Smooth muscle cell (in vitro differentiated cells): ENCODE measurements at regions not wholly inside any gene's neighbourhood (a gene's known extent, or its start where the extent isn't known, plus 50 kb on each side); places are given as distances from the start of the nearest gene placed in this dataset.

Source experiments
- DNase-seq: peaks from one replicate; lab custom pipeline; 2025; ENCODE audit not compliant: unreplicated experiment; lab: John Stamatoyannopoulos, UW
- H2AFZ ChIP-seq: fragments of 200-600 bp; sonication (generic); 2 replicates; pipeline ENCODE4 v1.6.0; 2016; ENCODE audit warnings: antibody characterized with exemption, low read depth, mild to moderate bottlenecking
- H3F3A ChIP-seq: fragments of 200-600 bp; sonication (generic); 2 replicates; pipeline ENCODE4 v1.6.0; 2017; ENCODE audit warnings: antibody characterized with exemption, low read depth
- H3K27ac ChIP-seq: fragments of 200-600 bp; sonication (generic); 2 replicates; pipeline ENCODE4 v1.5.1; 2016; ENCODE audit warnings: low read depth, mild to moderate bottlenecking
- H3K27me3 ChIP-seq: fragments of 200-600 bp; sonication (generic); 2 replicates; pipeline ENCODE4 v1.6.1; 2016; ENCODE audit warnings: low read depth, mild to moderate bottlenecking
- H3K36me3 ChIP-seq: fragments of 200-600 bp; sonication (generic); 2 replicates; pipeline ENCODE4 v1.5.1; 2016; ENCODE audit warnings: low read depth
- H3K4me1 ChIP-seq: fragments of 200-600 bp; sonication (generic); 2 replicates; pipeline ENCODE4 v1.5.1; 2016; ENCODE audit warnings: low read depth
- H3K4me2 ChIP-seq: fragments of 200-600 bp; sonication (generic); 2 replicates; pipeline ENCODE4 v1.6.0; 2016; ENCODE audit warnings: mild to moderate bottlenecking
- H3K4me3 ChIP-seq: fragments of 200-600 bp; sonication (generic); 2 replicates; pipeline ENCODE4 v1.5.1; 2016; ENCODE audit warnings: mild to moderate bottlenecking
- H3K79me2 ChIP-seq: fragments of 200-600 bp; sonication (generic); 2 replicates; pipeline ENCODE4 v1.6.0; 2016; ENCODE audit warnings: low read depth, mild to moderate bottlenecking
- H3K9ac ChIP-seq: fragments of 200-600 bp; sonication (generic); 2 replicates; pipeline ENCODE4 v1.6.0; 2016; ENCODE audit warnings: low read depth
- H3K9me3 ChIP-seq: fragments of 200-600 bp; sonication (generic); replicated peaks from 2 replicates; pipeline ENCODE4 v1.5.1; 2016; ENCODE audit warnings: low read depth
- H4K20me1 ChIP-seq: fragments of 200-600 bp; sonication (generic); 2 replicates; pipeline ENCODE4 v1.6.0; 2016; ENCODE audit warnings: low read depth
- CTCF ChIP-seq: fragments of 200-600 bp; sonication (generic); IDR thresholded peaks from 2 replicates; pipeline ENCODE4 v1.5.1; 2017; ENCODE audit warnings: borderline replicate concordance, mild to moderate bottlenecking, antibody characterized with exemption; ENCODE audit not compliant: insufficient read depth, poor library complexity, severe bottlenecking
- WGBS: methylation state at CpG from one replicate; pipeline ENCODE4 v1.1.7; 2016; ENCODE audit warnings: low lambda C conversion rate; 5-methylcytosine and 5-hydroxymethylcytosine counted together

- no peak overlapping the region for H3K4me3 ChIP-seq
- H3K9ac ChIP-seq = no peak overlapping the region
- H3K27ac ChIP-seq = no peak overlapping the region
- H3K9me3 ChIP-seq = no peaks in the 10 kb centered on the region
- WGBS = 88% methylated on average over 7 of the region's 7 CpGs
- no peaks in the 10 kb centered on the region for H3F3A ChIP-seq
- no peak for DNase-seq
- TF ChIP-seq CTCF = no peak
- H3K4me2 ChIP-seq = no peak overlapping the region
- no peaks in the 10 kb centered on the region for H4K20me1 ChIP-seq
- H3K36me3 ChIP-seq = no peaks in the 10 kb centered on the region
- no peak overlapping the region for H2AFZ ChIP-seq
- no peaks in the 10 kb centered on the region for H3K4me1 ChIP-seq
- no peaks in the 10 kb centered on the region for H3K79me2 ChIP-seq
- H3K27me3 ChIP-seq = no peaks in the 10 kb centered on the region
These were observed 89.9 kb upstream of the RORA start for GRCh38 chr15:61318802-61319525.

- Histone ChIP-seq H3K4me2 (no peak overlapping the region), H2AFZ (no peak overlapping the region), H3F3A (no peaks in the 10 kb centered on the region), H3K4me1 (no peaks in the 10 kb centered on the region), H3K36me3 (no peaks in the 10 kb centered on the region), H3K9ac (no peak overlapping the region), H3K27me3 (no peaks in the 10 kb centered on the region), H4K20me1 (no peaks in the 10 kb centered on the region), H3K4me3 (no peak overlapping the region), H3K79me2 (no peaks in the 10 kb centered on the region), H3K27ac (no peak overlapping the region), H3K9me3 (no peaks in the 10 kb centered on the region)
- WGBS = 86% methylated on average over 6 of the region's 6 CpGs
- TF ChIP-seq CTCF = no peak
- no peak for DNase-seq
These were observed 89.2 kb upstream of the RORA start for GRCh38 chr15:61318301-61318700.

GRCh38 chr15:61315471-61315870 lies 86.4 kb upstream of the RORA start:
- TF ChIP-seq CTCF = no peak

GRCh38 chr15:61314427-61314826 lies 85.3 kb upstream of the RORA start:
- Histone ChIP-seq H3K4me2 (no peak overlapping the region), H3K27ac (no peak overlapping the region), H3K4me3 (no peak overlapping the region), H3K9me3 (no peaks in the 10 kb centered on the region), H3K9ac (no peak overlapping the region), H3K4me1 (no peaks in the 10 kb centered on the region), H3K36me3 (no peaks in the 10 kb centered on the region), H3K27me3 (no peaks in the 10 kb centered on the region), H2AFZ (no peak overlapping the region), H4K20me1 (no peaks in the 10 kb centered on the region), H3K79me2 (no peaks in the 10 kb centered on the region), H3F3A (no peaks in the 10 kb centered on the region)
- DNase-seq = no peak
- no peak for TF ChIP-seq CTCF

More at GRCh38 chr15:61315471-61315870, 86.4 kb upstream of the RORA start:
- Histone ChIP-seq H3K4me2 (no peak overlapping the region), H3K27me3 (no peaks in the 10 kb centered on the region), H3K79me2 (no peaks in the 10 kb centered on the region), H3K9me3 (no peaks in the 10 kb centered on the region), H3K9ac (no peak overlapping the region), H2AFZ (no peak overlapping the region), H3K36me3 (no peaks in the 10 kb centered on the region), H3K27ac (no peak overlapping the region), H3F3A (no peaks in the 10 kb centered on the region), H3K4me1 (no peaks in the 10 kb centered on the region), H3K4me3 (no peak overlapping the region), H4K20me1 (no peaks in the 10 kb centered on the region)
- no peak for DNase-seq
- 85% methylated on average over 6 of the region's 6 CpGs for WGBS
